ENCODE measurements at regions not wholly inside any gene's neighbourhood (a gene's known extent, or its start where the extent isn't known, plus 50 kb on each side); places are given as distances from the start of the nearest gene placed in this dataset.

GRCh38 chr1:65068202-65069010 is 79.6 kb upstream of the AK4 start:
- peak overlapping the region; percentile 98 to 100 (median 99) for H3K27ac ChIP-seq
- no peaks in the 10 kb centered on the region for H3K36me3 ChIP-seq
- WGBS, 2 donors, result 3 to 4% methylated on average over 20 of the region's 20 CpGs
- peak overlapping the region; percentile 42 to 88 (median 77) for H3K4me3 ChIP-seq (replicated peaks in 1 of 3)
- H3K4me1 ChIP-seq, result peaks cover 13 to 20% of the 10 kb centered on the region in 2 donors
- no peak for TF ChIP-seq POLR2A (IDR thresholded peaks at IDR 0.05)
- TF ChIP-seq CTCF (IDR thresholded peaks at IDR 0.05), result no peak
- H3K27me3 ChIP-seq, result no peaks in the 10 kb centered on the region
- no peaks in the 10 kb centered on the region for H3K9me3 ChIP-seq
- DNase-seq, result peak; percentile 18 to 23
- intact Hi-C loops (cut with DNase I), result loop anchor here (5.0 to 10.0 kb wide), 2 partner anchors 101 to 136 kb away; partner anchors contain the start of gene JAK1

DNA sequence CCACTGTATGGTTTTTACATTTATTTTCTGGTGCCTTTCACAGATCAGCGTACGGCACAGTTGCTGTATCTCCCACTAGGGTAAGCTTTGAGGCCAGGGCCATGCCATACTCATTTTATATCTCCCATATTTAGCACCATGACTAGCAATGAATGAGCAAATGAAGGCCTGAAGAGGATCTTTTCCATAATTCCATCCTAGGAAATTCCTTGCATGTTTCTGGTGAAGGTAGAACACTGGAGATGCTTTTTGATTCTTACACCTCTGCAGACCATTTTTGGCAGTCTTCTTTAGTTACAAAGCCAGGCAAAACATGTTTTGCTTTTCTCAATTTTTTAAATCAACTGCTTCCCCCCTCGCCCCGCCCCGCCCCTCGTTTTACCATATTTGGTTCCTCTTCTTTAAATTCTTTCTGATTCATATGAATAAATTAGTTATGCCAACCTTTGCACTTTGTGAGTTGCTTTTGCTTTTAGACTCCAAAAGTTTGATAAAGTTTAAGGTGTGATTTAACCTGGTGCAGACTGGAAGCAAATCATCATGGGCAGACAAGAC is 78.9 kb upstream of the AK4 start:
- TF ChIP-seq POLR2A (IDR thresholded peaks at IDR 0.05) (no peak), CTCF (IDR thresholded peaks at IDR 0.05) (no peak)
- H3K4me3 ChIP-seq (replicated peaks in 1 of 3), result peak overlapping the region in 2 of 3 donors; percentile 77 to 88
- WGBS, 2 donors, result 70 to 83% methylated on average over 6 of the region's 6 CpGs
- no peak for DNase-seq
- intact Hi-C loops (cut with DNase I), result loop anchor here (5.0 to 10.0 kb wide), 2 partner anchors 102 to 136 kb away; partner anchors contain the start of gene JAK1
- H3K27ac ChIP-seq, result peak overlapping the region; percentile 98 to 100 (median 99)
- H3K27me3 ChIP-seq, result no peaks in the 10 kb centered on the region
- H3K36me3 ChIP-seq, result no peaks in the 10 kb centered on the region
- peaks cover 13 to 18% of the 10 kb centered on the region in 2 donors for H3K4me1 ChIP-seq
- no peaks in the 10 kb centered on the region for H3K9me3 ChIP-seq

GRCh38 chr1:65072845-65073244 is 75.2 kb upstream of the AK4 start:
- H3K27me3 ChIP-seq, result no peaks in the 10 kb centered on the region
- intact Hi-C loops (cut with DNase I), result no loop called here

DNA sequence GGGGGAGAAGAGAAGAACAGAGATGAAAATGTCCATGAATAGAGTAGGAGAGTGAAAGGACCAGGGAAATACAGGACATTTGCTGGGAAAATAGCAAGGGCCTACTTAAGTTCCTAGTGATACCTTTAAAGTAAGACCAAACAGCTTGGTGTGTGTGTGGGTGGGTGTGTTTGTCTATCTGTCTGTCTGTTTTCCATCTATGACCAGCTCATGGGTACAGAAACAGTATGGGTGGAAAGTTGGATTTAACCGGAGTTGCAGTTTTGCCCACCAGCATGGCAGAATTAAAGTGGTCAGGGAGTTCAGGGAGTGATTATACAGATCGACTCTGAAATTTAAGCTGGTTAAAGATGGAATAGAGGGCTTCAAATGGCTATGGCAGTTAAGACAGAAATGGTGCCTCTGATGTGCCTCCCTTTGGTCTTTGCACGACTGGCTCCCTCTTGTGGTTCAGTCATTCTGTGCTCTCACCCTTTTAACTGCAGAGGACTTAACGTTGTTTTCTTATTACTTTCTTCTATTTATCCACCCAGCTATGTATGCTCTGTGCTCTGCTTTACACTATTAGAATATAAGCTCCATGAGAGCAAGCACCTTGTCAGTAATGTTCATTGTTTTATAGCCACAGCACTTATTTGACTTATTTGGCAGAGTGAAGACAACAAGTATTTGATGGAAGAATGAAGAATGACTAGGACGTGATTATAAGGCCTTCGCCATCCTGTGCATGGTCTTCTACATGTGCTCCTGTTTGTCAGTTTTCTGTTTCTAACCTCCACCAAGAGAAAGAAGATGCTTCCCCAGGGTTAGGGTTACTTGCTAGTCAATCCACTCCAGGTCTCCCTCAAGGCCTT is 72.7 kb upstream of the AK4 start:
- WGBS, 2 donors, result 57 to 58% methylated on average over 6 of the region's 6 CpGs
- peak; percentile 46 to 53 for DNase-seq
- Histone ChIP-seq H3K27me3 (no peaks in the 10 kb centered on the region), H3K27ac (no peak overlapping the region), H3K36me3 (no peaks in the 10 kb centered on the region), H3K4me3 (replicated peaks in 1 of 3) (no peak overlapping the region), H3K9me3 (no peaks in the 10 kb centered on the region), H3K4me1 (no peaks in the 10 kb centered on the region)
- intact Hi-C loops (cut with DNase I), result no loop called here
- TF ChIP-seq CTCF (IDR thresholded peaks at IDR 0.05) (peak; percentile 35 to 72 (median 62)), POLR2A (IDR thresholded peaks at IDR 0.05) (no peak)

More at GRCh38 chr1:65072845-65073244, 75.2 kb upstream of the AK4 start:
- no peak for DNase-seq
- Histone ChIP-seq H3K4me1 (peaks cover 0 to 8% of the 10 kb centered on the region in 2 donors), H3K27ac (no peak overlapping the region), H3K36me3 (no peaks in the 10 kb centered on the region), H3K9me3 (no peaks in the 10 kb centered on the region), H3K4me3 (replicated peaks in 1 of 3) (no peak overlapping the region)
- no peak for TF ChIP-seq CTCF (IDR thresholded peaks at IDR 0.05)
- no peak for TF ChIP-seq POLR2A (IDR thresholded peaks at IDR 0.05)
- 84 to 87% methylated on average over 3 of the region's 3 CpGs for WGBS, 2 donors
